SK-N-MC (cell line): ENCODE measurements at regions not wholly inside any gene's neighbourhood (a gene's known extent, or its start where the extent isn't known, plus 50 kb on each side); places are given as distances from the start of the nearest gene placed in this dataset.

Source experiments
- FOXP2 ChIP-seq: optimal IDR thresholded peaks from 2 replicates; pipeline ENCODE3; 2011; ENCODE audit warnings: mild to moderate bottlenecking, moderate library complexity; ENCODE audit not compliant: insufficient read depth; ENCODE audit errors: extremely low read length, control extremely low read depth
- POLR2AphosphoS5 ChIP-seq: IDR thresholded peaks from 2 replicates; pipeline ENCODE4 v1.6.1; 2012; ENCODE audit warnings: mild to moderate bottlenecking, low read depth, low read length, borderline replicate concordance

- TF ChIP-seq FOXP2 (no peak), POLR2AphosphoS5 (no peak)
Observed at GRCh38 chr1:78214334-78214733, 168.6 kb downstream of the GIPC2 start.
